NCI-H2196 (cell line): ENCODE measurements at regions not wholly inside any gene's neighbourhood (a gene's known extent, or its start where the extent isn't known, plus 50 kb on each side); places are given as distances from the start of the nearest gene placed in this dataset.
"Not testable (repeated sequence)": the region's sequence is repeated elsewhere in the genome, so short reads cannot be mapped to it uniquely, and the experiment has no call there.

ENCODE experiments used
- DNase-seq: peaks from one replicate; lab custom pipeline; 2025; ENCODE audit not compliant: unreplicated experiment; lab: John Stamatoyannopoulos, UW

DNA sequence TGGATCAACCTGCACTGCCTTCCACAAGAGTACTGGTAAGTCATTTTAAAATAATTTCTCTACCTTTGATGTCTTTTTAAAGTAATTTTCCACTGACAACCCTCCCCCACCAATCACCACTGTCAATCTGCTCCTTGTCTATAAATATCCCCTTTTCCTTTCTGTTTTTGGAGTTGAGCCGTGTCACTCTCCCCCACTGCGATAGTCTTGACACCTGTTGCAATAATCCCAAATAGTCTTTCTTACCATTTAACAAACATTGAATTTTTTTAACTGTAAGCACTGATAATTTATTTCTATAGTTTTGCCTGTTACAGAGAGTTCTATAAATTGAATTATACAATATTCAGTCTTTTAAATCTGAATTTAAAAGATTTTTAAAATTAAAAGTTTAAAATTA is 420.9 kb downstream of the COL11A1 start:
- no peak for DNase-seq

DNA sequence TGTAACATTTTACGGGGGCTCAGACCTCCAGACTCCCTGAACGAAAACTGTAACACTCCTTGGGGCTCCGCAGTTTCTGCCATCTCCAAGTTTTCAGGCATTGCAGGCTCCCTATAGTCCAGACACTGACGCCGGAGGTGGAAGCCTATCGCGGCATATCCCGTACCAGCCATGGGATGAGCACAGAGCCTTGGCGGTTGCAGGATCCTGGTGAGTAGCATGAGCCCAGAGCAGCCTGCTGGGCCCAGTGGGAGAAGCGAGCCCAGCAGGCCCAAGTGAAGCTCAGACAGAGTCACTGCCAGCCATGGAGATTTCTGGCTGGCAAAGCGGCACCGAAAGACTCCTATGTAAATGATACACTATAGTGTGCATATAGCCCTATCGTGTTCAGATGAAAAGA is 446.8 kb downstream of the COL11A1 start:
- DNase-seq, result no peak

DNA sequence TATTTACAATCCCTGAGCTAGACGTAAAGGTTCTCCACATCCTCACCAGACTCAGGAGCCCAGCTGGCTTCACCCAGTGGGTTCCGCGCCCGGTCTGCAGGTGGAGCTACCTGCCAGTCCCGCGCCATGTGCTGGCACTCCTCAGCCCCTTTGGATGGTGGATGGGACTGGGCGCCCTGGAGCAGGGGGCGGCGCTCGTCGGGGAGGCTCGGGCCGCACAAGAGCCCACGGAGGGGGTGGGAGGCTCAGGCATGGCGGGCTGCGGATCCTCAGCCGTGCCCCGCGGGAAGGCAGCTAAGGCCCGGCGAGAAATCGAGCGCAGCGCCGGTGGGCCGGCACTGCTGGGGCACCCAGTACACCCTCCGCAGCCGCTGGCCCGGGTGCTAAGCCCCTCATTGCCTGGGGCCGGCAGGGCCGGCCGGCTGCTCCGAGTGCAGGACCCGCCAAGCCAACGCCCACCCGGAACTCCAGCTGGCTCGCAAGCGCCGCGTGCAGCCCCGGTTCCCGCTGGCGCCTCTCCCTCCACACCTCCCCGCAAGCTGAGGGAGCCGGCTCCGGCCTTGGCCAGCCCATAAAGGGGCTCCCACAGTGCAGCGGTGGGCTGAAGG is 448.3 kb downstream of the COL11A1 start:
- not testable (repeated sequence) for DNase-seq

DNA sequence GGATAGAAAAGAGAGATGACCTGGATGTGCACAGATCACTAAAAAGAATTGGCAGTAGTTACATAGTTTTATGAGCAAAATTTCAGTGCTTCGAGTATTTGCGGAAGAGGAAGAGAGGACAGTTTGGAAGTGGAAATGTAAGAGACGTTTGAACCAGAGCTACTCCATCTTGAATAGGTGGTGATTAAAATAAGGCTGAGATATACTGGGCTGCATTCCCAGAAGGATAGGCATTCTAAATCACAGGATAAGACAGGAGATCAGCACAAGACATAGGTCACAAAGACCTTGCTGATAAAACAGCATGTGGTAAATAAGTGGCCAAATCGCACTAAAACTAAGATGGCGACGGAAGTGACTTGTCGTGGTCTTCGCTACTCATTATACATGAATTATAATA is 453.3 kb downstream of the COL11A1 start:
- DNase-seq, result no peak

DNA sequence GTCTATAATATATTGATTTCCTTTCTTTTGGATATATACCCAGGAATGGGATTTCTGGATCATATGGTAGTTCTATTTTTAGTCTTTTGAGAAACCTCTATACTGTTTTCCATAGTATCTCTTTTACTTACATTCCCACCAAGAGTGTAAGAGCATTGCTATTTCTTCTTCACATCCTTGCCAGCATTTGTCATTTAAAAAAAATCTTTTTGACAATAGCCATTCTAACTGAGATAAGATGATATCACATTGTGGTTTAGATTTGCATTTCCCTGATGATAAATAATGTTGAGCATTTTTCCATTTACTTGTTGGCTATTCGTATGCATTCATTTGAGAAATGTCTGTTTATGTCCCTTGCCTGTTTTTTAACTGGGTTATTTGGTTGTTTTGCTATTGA is 467.4 kb downstream of the COL11A1 start:
- no peak for DNase-seq

DNA sequence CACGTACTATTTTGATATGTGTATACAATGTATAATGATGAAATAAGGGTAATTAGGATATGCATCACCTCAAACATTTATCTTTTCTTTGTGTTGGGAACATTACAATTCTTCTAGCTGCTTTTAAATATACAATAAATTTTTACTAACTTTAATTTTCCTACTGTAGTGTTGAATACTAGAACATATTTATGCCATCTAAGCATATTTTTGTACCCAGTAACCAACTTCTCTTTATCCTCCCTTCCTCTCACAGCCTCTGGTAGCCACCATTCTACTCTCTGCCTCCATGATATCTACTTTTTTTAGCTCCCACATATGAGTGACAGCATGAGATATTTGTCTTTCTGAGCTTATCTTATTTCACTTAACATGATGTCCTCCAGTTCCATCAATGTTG is 468.0 kb downstream of the COL11A1 start:
- no peak for DNase-seq

DNA sequence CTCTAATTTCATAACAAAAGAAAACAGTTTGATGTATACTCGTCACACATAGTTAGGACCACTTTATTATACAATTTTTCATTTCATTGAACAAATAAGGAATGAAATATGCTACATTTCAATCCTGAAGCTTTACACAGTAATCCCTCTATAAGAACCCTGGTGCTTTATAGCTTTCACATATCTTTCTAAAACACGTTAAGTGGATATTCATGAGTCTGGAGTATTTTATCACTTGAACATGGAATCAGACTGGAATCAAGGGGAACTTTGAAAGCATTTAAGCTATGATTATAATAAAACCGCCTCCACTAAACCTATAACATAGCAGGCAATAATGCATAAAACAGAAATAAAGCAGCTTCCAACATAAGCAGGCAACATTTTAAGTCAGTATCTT is 476.6 kb downstream of the COL11A1 start:
- DNase-seq, result no peak

DNA sequence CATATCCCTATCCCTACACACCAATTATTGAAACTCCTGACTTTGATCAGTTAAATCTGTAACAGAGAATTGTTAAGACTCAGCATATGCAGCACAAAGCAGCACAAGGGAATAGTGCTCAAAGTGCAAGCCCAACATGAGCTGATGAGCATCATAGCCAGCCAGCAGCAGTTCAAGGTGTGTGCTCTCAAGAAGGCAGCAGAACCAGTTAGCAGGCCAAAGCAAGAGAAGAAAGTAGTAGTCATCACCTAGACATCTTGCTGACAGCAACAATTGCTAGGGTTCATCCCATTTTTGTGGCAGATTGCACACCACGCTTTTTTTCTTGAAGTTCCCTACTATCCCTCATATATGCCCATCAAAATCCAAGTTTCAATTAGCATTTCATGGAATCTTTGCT is 478.3 kb downstream of the COL11A1 start:
- no peak for DNase-seq

DNA sequence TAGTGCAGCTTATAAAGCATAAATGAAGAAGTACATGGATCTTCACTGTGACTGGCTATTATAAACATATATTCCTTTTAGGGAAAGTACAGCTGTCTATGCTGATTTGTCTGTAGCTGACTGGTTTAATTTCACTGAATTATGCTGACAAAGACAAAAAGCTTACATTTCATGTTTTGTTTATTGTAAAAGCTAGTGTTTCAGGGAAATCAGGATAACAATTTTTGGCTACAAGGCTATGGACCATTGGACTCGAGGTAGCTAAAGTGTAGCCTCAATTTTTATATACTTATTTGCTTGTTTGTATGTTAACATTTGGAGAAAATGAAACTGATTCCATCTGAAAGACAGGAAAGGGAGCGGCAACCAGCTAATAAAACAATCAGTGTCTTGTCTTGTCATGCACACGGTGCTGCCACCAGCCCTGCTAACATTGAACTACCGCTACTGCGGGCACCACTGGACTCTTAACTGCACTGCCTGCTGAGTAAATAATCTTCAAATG is 480.2 kb downstream of the COL11A1 start:
- DNase-seq, result no peak

DNA sequence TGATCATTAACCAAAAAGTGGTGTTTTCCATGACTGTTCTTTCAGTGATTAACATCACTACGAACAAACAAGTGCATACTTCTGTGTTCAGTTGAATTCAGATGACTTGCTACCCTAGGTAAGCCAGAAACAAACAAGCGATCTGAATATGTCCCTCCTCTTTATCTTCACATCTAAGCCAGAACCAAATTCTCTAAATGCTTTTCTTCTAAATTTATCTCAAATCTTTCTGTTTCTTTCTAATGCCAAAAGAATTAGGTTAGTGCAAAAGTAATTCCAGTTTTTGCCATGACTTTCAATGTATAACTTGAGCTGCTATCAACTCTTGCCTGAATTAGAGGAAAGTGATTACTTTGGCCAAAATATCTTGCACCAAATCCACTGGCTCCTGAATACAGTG is 481.2 kb downstream of the COL11A1 start:
- no peak for DNase-seq

DNA sequence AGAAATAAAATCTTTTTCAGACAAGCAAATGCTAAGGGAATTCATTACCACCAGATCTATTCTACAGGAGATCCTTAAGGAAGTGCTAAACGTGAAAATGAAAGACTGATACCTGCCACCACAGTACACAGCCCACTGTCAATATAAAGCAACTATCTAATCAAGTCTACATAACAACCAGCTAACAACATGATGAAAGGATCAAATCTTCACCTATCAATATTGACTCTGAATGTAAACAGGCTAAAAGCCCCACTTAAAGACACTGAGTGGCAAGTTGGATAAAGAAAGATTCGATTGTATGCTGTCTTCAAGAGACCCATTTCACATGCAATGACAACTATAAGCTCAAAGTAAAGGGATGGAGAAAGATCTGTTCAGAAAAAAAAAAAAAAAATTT is 492.4 kb downstream of the COL11A1 start:
- no peak for DNase-seq

DNA sequence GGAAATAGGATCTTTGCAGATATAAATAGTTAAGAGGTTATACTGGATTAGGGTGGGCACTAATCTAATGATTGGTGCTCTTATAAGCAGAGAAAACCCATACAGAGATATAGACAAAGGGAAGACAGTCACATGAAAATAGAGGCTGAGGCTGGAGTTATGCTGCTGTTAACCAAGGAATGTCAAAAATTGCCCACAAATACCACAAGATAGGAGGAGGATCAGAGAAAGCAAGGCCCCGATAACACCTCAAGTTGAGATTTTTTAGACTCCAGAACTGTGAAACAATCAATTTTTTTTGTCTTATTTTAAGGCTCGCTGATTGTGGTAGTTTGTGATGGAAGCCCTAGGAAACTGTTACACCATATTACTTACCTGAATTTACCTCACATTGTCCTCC is 513.2 kb downstream of the COL11A1 start:
- DNase-seq, result no peak

DNA sequence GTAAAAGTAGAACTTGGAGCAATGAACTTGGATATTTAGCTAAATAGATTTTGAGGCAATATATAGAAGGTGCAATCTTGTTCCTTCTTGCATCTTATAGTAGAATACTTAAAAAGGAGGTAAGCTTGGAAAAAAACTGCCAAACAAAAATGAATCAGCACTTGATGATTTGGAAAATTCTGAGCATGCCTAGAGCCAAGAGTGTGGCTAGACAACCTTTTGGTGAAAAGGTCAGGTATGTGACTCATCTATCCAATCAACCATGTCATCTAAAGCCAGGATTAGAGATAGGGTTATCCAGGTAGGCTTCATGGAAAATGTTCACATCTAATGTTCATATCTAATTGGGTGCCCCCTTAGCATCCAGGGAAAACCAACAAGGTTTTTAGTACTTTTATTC is 515.0 kb downstream of the COL11A1 start:
- DNase-seq, result no peak

DNA sequence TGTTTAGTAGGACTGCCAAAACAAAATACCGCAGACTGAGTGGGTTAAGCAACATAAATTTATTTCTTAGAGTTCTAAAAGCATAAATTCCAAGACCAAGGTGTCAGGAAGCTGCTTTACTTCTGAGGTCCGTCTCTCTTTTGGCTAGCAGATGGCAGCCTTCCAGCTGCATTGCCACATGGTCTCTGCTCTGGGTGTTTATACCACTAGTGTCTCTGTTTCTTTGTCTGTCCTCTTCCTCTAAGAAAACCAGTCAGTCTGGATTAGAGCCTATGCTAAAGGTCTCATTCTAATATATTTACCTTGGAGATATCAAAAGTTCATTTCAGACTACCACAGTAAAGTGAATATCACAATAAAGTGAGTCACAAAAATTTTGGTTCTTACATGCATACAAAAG is 519.8 kb downstream of the COL11A1 start:
- DNase-seq, result no peak

DNA sequence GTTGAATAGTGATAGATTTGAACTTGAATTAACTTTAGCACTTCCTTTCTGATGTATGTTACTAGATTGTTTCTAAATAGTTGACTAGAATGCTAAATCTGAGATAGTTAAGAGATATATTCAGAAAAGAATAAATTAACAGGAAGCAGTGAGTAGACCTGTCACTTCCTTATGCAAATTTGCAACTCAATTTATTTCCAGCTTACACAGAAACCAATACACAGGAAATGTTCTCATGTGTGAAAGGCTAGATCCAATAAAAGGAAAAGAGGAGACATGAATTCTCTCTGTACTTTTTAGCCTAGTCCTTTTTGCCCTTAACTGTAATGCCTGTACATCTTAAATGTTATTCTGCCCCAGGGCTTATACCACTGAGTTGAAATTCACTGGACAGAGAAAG is 522.3 kb downstream of the COL11A1 start:
- no peak for DNase-seq

DNA sequence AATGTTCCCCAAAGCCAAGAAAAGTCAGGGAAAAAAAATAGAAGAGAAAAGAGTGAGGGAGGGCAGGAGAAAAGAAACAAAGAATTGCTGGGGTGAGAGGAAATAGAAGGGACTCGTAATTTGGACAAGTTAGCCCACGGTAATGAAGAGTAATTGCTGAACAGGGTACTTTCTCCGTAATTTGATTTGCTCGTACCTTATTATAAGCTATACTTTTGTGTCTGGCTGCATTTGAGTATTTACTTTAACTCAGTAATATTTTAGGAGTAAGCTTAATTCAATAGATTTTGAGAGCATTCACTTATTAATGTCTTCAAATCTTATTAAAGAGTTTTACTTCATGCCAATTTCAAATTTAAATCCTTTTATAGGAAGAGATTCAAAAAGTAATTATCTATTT is 527.5 kb downstream of the COL11A1 start:
- DNase-seq, result no peak

DNA sequence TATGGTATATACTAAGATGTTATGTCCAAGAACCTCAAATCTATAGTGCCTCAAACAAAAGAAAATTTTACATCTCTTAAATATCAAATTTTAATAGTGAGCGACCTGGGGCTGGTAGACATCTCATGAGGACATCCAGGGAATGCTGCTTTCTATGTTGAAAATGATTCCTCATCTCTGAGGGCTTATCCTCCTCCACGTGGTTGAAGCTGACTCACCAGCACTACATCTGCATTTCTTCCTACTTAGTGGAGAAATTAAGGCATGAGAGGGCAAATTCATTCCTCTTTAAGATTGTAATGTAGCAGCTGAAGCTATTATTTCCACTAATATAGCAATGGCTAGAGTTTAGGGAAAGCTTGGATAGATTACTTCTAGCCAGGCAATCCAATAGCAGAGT is 529.5 kb downstream of the COL11A1 start:
- no peak for DNase-seq

DNA sequence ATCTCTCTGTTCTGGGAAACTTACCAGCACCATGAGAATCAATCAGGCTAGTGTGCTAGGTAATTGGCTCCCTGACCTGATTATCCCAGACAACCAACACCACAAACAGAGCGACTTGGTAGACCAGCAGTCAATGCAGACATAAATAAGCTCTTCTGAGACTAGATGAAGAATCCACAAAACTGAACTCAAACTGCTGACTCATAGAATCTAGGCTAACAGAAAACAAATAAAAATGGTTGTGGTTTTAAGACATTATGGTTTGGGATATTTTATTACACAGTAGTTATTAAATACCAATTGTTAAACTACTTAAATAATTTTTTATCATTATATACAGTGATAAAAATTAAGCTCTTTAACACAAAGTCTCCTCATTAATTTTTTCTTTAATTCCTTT is 535.7 kb downstream of the COL11A1 start:
- no peak for DNase-seq

DNA sequence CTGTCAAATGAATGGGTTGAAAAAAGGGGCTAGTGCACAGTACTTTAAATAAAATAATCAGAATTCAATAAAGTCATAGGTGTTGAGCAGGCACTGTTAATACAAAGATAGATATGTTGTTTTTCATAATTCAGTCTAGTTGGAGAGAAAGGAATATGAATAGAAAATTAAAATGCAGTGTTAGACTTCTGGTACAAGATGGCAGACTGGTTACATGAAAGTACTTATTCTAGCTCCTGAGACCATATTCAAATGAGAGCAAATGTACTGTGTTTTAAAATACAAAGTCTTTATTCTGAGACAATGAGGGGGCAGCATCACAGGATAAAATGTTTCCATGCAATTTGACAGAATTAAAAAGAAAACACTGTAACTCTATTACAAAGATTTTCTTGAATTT is 542.1 kb downstream of the COL11A1 start:
- DNase-seq, result no peak

DNA sequence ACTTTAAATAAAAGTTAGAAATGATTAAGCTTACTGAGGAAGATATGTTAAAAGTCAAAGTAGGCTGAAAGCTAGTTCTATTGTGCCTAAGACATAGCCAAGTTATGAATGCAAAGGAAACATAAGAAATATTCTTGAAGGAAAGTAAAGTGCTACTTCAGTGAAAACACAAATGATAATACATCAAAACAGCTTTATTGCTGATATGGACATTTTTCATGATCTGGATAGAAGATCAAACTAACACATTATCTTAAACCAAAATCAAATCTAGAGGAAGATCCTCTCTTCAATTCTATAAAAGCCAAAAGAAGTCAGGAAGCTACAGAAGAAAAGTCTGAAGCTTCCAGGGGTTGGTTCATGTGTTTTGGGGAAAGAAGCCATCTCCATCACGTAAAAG is 545.9 kb downstream of the COL11A1 start:
- no peak for DNase-seq

DNA sequence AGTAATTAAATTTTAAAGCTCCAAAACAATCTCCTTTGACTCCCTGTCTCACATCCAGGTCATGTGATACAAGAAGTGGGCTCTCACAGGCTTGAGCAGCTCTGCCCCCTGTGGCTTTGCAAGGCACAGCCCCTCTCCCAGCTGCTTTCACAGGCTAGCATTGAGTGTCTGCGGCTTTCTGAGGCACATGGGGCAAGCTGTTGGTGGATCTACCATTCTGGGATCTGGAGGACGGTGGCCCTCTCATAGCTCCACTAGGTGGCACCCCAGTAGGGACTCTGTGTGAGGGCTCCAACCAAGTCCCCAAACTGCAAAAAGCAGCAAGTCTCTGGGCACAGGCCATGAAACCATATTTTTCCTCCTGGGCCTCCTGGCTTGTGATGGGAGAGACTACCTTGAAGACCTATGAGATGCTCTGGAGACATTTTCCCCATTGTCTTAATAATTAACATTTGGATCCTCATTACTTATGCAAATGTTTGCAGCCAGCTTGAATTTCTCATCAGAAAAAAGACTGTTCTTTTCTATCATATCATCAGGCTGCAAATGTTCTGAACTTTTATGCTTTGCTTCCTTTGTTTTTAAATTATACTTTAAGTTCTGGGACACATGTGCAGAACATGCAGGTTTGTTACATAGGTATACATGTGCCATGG is 554.1 kb upstream of the OLFM3 start:
- DNase-seq, result no peak

DNA sequence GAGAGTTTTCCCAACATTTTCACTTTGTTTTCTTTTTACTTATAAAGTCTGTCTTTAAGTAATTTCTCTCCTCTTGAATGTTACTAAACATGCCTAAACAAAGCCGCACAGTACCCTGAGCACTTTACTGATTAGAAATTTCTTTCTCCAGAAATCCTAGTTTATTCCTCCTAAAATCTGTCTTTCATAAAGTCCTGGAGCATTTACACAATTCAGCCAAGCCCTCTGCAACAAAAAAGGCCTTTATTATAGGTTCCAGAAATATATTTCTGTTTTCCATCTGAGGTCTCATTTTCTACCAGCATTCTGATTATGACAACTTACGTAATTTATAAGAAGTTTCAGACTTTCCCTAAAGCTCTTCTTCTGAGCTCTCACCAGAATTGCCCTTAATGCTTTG is 549.5 kb upstream of the OLFM3 start:
- DNase-seq, result no peak
